ENCODE measurements at regions not wholly inside any gene's neighbourhood (a gene's known extent, or its start where the extent isn't known, plus 50 kb on each side); places are given as distances from the start of the nearest gene placed in this dataset.

- TF ChIP-seq ZNF274 (IDR thresholded peaks at IDR 0.05; ENCODE audit: low read depth, low read length) = no peak
- no peak for TF ChIP-seq YY1 (IDR thresholded peaks at IDR 0.05; ENCODE audit: insufficient read depth, insufficient read length)
- no peak for TF ChIP-seq SUZ12 (IDR thresholded peaks at IDR 0.05; ENCODE audit: extremely low read depth, insufficient read depth, insufficient read length)
Measured at GRCh38 chrX:76862509-76862908, 435.0 kb downstream of the MAGEE1 start.

All from NT2/D1 (cell line).